Hematopoietic multipotent progenitor cell treated with erythropoietin and hydrocortisone succinate and interleukin-3 and kit ligand, for 8 days (in vitro differentiated cells): ENCODE measurements at regions not wholly inside any gene's neighbourhood (a gene's known extent, or its start where the extent isn't known, plus 50 kb on each side); places are given as distances from the start of the nearest gene placed in this dataset.

Experiments used
- DNase-seq: peaks from one replicate; pipeline ENCODE4 v3.0.0-alpha.2; 2015

GRCh38 chr20:39795401-39796272 is 833.5 kb downstream of the DHX35 start:
- DNase-seq, result no peak

- no peak for DNase-seq
Measured at GRCh38 chr20:39792334-39792733, 830.2 kb downstream of the DHX35 start.

DNA sequence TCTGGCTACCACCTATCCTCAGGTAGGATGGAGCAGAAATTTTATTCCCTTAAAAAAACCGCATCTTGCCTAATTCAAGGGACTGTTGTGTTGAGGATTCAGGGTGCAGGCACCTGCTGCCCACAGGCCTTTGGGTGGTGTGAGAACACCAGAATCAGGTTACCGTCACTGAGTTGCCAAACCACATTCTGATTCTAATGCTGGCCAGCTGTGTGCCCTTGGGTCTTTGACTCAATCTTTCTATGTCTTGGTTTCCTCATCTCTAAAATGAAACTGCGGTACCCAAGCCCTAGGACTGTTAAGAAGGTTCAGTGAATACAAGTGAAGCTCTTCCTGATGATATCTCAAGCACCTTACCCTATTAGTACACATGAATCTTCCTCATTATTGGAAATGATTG is 827.3 kb downstream of the DHX35 start:
- DNase-seq, result no peak

DNA sequence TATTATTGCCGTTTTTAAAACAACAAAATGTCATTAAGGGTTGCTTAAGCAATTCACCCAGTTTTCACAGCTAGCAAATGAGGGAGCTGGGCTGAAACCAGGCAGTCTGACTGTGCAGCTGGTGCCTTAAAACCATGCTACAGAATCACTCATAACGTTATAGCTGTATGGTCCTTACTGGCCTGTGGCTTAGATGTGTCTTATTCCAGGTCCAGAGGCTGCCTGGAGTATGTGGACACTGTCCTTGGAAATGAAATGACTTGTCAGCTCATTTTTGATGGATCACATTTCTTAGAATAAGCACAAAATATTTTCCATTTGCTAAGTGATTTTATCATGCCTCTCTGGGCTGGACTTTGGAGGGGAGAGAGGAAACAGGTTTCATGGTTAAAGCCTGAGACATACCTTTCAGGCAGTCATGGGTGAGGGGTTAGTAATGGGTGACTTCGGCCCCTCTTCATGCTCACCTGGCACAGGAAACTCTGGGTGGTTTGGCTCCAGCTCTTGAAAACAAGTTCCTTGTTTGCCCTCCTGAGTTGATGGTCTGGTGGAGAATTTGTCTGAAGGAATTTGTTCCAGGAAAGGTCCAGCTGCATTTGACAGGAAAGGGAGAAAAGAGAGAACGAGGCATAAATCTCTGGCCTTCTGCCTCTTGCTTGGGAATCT is 823.2 kb downstream of the DHX35 start:
- DNase-seq, result no peak

- DNase-seq, result no peak
Measured at GRCh38 chr20:39784693-39785092, 822.5 kb downstream of the DHX35 start.

GRCh38 chr20:39778847-39779604 is 816.9 kb downstream of the DHX35 start:
- no peak for DNase-seq

DNA sequence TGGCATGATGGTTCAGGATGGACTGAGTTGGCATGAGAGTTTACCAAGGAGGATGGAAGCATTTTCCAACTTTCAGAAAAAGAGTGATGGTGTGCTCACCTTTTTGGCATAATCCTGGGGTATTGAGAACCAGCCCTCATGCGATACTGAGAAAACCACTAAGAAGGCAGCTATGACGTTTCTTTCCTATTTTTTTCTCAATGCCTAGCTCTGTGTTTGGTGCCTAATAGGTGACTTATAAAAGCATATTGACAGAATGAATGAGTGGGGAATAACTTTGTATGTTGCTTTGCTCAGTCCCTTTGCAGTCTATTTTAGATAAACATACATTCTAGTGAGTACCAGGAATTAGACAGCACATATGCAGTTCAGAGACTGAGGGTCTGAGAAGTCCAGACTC is 816.3 kb downstream of the DHX35 start:
- no peak for DNase-seq

GRCh38 chr20:39777610-39778009 is 815.5 kb downstream of the DHX35 start:
- no peak for DNase-seq

DNA sequence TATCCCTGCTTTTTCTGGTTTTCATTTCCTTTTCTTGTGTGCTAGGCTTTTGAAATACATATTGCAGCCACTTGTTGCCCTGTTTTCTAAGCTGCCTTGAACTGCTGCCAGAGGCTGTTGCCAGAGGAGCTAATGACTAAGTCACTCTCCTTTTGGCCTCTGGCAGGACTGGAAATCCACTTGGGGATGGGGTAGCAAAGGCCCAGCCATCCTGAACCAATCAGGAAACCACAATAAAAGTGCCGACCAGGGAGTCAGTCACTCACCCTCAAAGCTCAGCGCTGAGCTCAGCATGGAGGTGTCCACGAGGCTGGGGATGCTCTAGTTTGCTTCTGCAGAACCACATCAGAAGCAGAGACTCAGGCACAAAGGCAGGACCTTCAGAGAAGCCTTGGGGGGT is 813.0 kb downstream of the DHX35 start:
- DNase-seq, result no peak

GRCh38 chr20:39773380-39774000 is 811.3 kb downstream of the DHX35 start:
- no peak for DNase-seq

DNA sequence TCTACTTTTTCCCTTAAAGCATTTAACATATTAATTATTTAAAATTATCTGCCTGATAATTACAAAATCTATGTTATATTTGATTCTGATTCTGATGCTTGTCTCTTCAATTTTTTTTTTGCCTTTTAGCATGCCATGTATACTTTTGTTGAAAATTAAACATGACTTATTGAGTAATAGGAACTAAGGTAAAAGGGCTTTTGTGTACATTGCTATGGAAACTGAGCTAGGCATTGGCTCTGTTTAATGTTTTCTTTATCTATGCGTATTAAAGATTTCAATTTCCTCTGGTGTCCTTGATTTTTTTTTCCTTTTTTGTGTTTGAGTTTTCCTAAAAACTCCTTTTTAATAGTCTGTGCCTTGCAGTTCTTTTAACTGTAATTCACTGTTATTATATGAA is 805.2 kb downstream of the DHX35 start:
- DNase-seq, result no peak

DNA sequence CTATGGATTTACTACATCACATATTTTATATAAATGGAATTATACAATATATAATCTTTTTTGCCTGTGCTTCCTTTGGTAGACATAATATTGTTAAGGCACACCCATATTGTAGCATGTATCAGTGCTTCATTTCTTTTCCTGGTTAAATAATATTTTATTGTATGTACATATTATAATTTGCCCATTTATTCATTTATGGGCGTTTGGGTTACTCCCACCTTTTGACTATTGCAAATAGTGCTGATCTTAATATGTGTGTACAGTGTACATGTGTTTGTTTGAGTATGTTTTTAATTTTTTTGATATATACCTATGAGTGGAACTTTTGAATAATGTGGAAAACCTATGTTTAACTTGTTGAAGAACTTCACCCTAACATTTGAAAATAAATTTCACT is 804.2 kb downstream of the DHX35 start:
- no peak for DNase-seq

GRCh38 chr20:39762716-39763115 is 800.6 kb downstream of the DHX35 start:
- no peak for DNase-seq

GRCh38 chr20:39758876-39759275 is 796.7 kb downstream of the DHX35 start:
- DNase-seq, result no peak

- DNase-seq, result no peak
Measured at GRCh38 chr20:39756828-39757227, 794.7 kb downstream of the DHX35 start.

- no peak for DNase-seq
Measured at GRCh38 chr20:39756369-39756768, 794.2 kb downstream of the DHX35 start.

- DNase-seq, result no peak
Measured at GRCh38 chr20:39752262-39752876, 790.2 kb downstream of the DHX35 start.

GRCh38 chr20:39751557-39752137 is 789.5 kb downstream of the DHX35 start:
- DNase-seq, result no peak

DNA sequence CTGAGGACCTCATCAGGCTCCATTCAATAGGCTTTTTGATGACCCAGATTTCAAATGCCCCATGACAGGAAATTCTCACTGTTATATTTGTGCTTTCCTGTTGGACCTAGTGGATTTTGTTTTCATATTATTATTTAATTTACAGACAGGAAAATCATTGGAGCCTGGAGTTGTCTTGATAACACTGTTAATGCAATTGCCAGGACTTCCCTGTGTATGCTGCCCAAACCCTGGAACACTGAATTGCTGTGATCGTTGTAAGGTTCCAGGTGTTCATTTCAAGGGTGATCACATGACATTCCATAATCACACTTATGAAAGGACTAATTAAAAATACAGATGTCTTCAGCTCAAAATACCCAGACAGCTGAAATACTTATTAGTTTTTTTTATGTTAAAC is 783.2 kb downstream of the DHX35 start:
- DNase-seq, result no peak

- DNase-seq, result no peak
Measured at GRCh38 chr20:39738651-39739050, 776.5 kb downstream of the DHX35 start.

GRCh38 chr20:39736434-39737327 is 774.5 kb downstream of the DHX35 start:
- DNase-seq, result no peak
